ENCODE measurements at regions not wholly inside any gene's neighbourhood (a gene's known extent, or its start where the extent isn't known, plus 50 kb on each side); places are given as distances from the start of the nearest gene placed in this dataset.

GRCh38 chrX:124280294-124280902 is 52.1 kb upstream of the TEX13D start:
- intact Hi-C loops (cut with micrococcal nuclease), result no loop called here

GRCh38 chrX:124282580-124282979 is 49.9 kb upstream of the TEX13D start:
- intact Hi-C loops (cut with micrococcal nuclease), result no loop called here

Measured in T-helper 2 cell treated with Interferon-gamma antibody and Interleukin-4, amounts not matched to agents 100 ng/mL and 5 ng/mL, for 36 hours (primary cell).